ENCODE measurements at regions not wholly inside any gene's neighbourhood (a gene's known extent, or its start where the extent isn't known, plus 50 kb on each side); places are given as distances from the start of the nearest gene placed in this dataset.

DNA sequence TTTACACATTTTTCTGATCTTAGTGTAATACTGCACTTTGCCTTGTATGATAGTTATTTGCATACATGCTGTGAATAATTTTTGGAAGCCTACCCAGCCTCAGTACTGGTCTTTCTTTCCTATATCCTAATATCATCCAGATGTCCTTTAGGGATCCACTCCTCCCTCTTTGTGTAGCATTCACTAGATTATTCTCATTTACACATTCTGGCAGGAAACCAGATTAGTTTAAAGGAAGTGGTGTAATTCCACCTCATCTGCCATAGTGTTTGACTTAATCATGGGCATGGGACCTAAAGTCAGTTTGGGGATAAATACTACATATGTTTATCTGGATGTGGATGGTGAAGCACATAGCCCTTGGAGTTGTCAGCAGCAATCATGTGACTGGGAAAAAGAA, 444.9 kb upstream of the MAP2 start:
- TF ChIP-seq, protein P1, sequence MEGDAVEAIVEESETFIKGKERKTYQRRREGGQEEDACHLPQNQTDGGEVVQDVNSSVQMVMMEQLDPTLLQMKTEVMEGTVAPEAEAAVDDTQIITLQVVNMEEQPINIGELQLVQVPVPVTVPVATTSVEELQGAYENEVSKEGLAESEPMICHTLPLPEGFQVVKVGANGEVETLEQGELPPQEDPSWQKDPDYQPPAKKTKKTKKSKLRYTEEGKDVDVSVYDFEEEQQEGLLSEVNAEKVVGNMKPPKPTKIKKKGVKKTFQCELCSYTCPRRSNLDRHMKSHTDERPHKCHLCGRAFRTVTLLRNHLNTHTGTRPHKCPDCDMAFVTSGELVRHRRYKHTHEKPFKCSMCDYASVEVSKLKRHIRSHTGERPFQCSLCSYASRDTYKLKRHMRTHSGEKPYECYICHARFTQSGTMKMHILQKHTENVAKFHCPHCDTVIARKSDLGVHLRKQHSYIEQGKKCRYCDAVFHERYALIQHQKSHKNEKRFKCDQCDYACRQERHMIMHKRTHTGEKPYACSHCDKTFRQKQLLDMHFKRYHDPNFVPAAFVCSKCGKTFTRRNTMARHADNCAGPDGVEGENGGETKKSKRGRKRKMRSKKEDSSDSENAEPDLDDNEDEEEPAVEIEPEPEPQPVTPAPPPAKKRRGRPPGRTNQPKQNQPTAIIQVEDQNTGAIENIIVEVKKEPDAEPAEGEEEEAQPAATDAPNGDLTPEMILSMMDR (conservative IDR thresholded peaks at IDR 0.05; ENCODE audit: low read length), result no peak
- no peak for TF ChIP-seq EZH2phosphoT487 (IDR thresholded peaks at IDR 0.05; ENCODE audit: borderline replicate concordance, low read depth, low read length)
